ENCODE measurements at regions not wholly inside any gene's neighbourhood (a gene's known extent, or its start where the extent isn't known, plus 50 kb on each side); places are given as distances from the start of the nearest gene placed in this dataset.

DNA sequence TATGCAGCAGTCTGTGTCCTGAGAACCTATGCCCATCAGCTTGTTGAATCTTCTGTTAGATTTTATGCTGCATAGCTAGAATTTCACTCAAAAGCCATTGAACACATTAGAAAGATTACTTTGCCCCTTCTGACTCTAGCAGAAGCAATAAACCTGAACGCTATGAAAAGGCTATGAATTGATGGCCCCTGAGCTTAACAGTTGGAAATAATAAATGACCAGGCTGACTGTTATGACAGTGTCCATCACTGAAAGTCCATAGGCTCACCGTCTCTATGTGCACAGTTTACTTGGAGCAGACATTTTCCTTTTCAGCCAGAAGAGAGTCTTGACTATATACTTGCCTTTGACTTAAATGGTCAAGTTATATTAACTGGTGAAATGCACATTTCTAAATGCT, 1618.8 kb upstream of the ACVR2A start:
- no TSS peak for BruUV-seq (replicated peaks)
- Histone ChIP-seq H3K9me2 (ENCODE audit: insufficient read depth) (no peaks in the 10 kb centered on the region), H2AFZ (no peak overlapping the region), H3K27ac (no peak overlapping the region), H3K4me1 (replicated peaks; ENCODE audit: insufficient read depth) (no peaks in the 10 kb centered on the region), H3K79me2 (ENCODE audit: low read depth) (no peaks in the 10 kb centered on the region), H3K9me3 (ENCODE audit: insufficient read depth, low read depth) (no peaks in the 10 kb centered on the region), H3K27me3 (ENCODE audit: insufficient read depth, low read depth) (no peaks in the 10 kb centered on the region), H3K36me3 (ENCODE audit: low read depth) (no peaks in the 10 kb centered on the region), H3K4me3 (no peak overlapping the region), H3F3A (ENCODE audit: insufficient read depth, low read depth) (no peaks in the 10 kb centered on the region), H3K4me2 (no peak overlapping the region), H4K20me1 (ENCODE audit: insufficient read depth) (no peaks in the 10 kb centered on the region)
- TF ChIP-seq EZH2 (IDR thresholded peaks at IDR 0.05; ENCODE audit: low read depth), result no peak
- TF ChIP-seq, protein P1, sequence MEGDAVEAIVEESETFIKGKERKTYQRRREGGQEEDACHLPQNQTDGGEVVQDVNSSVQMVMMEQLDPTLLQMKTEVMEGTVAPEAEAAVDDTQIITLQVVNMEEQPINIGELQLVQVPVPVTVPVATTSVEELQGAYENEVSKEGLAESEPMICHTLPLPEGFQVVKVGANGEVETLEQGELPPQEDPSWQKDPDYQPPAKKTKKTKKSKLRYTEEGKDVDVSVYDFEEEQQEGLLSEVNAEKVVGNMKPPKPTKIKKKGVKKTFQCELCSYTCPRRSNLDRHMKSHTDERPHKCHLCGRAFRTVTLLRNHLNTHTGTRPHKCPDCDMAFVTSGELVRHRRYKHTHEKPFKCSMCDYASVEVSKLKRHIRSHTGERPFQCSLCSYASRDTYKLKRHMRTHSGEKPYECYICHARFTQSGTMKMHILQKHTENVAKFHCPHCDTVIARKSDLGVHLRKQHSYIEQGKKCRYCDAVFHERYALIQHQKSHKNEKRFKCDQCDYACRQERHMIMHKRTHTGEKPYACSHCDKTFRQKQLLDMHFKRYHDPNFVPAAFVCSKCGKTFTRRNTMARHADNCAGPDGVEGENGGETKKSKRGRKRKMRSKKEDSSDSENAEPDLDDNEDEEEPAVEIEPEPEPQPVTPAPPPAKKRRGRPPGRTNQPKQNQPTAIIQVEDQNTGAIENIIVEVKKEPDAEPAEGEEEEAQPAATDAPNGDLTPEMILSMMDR (conservative IDR thresholded peaks at IDR 0.05), result no peak
- POLR2A ChIA-PET (ENCODE audit: unreplicated experiment), result no interaction called here
- no peak for DNase-seq
- intact Hi-C loops (cut with micrococcal nuclease; ENCODE audit: unreplicated experiment), result no loop called here
- CTCF ChIA-PET, result no interaction called here

DNA sequence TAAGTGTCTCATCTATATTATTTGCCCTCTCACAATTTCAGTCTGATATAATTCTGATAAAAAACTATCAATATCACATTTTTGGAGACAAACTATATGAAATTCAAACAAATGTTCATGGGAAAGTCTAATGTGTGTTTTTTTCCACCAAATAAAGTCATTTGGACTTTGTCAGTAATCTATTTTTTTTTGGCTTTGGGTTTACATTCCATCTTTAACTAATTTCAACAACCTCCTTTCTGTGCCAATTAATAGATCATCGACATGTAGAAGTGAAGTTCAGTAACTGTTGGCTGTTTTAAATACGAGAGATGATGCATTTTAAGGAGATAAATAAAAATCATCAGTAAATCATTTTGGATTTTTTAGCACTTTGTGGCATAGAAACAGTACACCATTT, 1623.0 kb upstream of the ACVR2A start:
- no peak overlapping the region for H3K4me2 ChIP-seq
- CTCF ChIA-PET, result no interaction called here

DNA sequence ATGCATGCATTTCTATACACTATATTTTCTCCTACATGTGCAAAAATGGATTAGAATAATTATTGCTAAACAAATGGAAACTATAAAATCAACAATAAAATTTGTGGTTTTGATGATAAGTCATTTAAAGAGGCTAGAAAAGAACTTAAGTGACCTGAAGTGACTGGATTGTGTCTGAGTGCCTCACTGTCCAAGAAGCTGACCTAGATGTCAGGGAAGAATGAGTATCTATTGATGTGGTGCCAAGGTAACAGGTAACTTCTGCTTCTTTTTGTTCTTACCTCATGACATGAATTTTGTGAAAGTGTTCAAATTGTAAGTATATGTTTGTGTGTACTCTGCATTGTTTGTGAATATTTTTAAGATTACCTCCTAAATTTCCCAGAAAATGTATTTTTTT, 1623.9 kb upstream of the ACVR2A start:
- no peak for DNase-seq
- Histone ChIP-seq H3K4me3 (no peak overlapping the region), H3K9me2 (ENCODE audit: insufficient read depth) (no peaks in the 10 kb centered on the region), H4K20me1 (ENCODE audit: insufficient read depth) (no peaks in the 10 kb centered on the region), H3K9me3 (ENCODE audit: insufficient read depth, low read depth) (no peaks in the 10 kb centered on the region), H3K4me1 (replicated peaks; ENCODE audit: insufficient read depth) (no peaks in the 10 kb centered on the region), H3K79me2 (ENCODE audit: low read depth) (no peaks in the 10 kb centered on the region), H3K27me3 (ENCODE audit: insufficient read depth, low read depth) (no peaks in the 10 kb centered on the region), H3K4me2 (no peak overlapping the region), H2AFZ (no peak overlapping the region), H3K36me3 (ENCODE audit: low read depth) (no peaks in the 10 kb centered on the region), H3K27ac (no peak overlapping the region), H3F3A (ENCODE audit: insufficient read depth, low read depth) (no peaks in the 10 kb centered on the region)
- CTCF ChIA-PET, result no interaction called here
- POLR2A ChIA-PET (ENCODE audit: unreplicated experiment), result no interaction called here
- intact Hi-C loops (cut with micrococcal nuclease; ENCODE audit: unreplicated experiment), result no loop called here
- TF ChIP-seq EZH2 (IDR thresholded peaks at IDR 0.05; ENCODE audit: low read depth), result no peak
- TF ChIP-seq, protein P1 (conservative IDR thresholded peaks at IDR 0.05), result no peak
- no TSS peak for BruUV-seq (replicated peaks)

More for the DNA sequence above, 1623.0 kb upstream of the ACVR2A start:
- no peak overlapping the region for H3K4me3 ChIP-seq
- H3K36me3 ChIP-seq (ENCODE audit: low read depth), result no peaks in the 10 kb centered on the region
- H2AFZ ChIP-seq, result no peak overlapping the region
- no peaks in the 10 kb centered on the region for H3K79me2 ChIP-seq (ENCODE audit: low read depth)
- H3K27me3 ChIP-seq (ENCODE audit: insufficient read depth, low read depth), result no peaks in the 10 kb centered on the region
- POLR2A ChIA-PET (ENCODE audit: unreplicated experiment), result no interaction called here
- no peaks in the 10 kb centered on the region for H3K9me2 ChIP-seq (ENCODE audit: insufficient read depth)
- no peak for DNase-seq
- TF ChIP-seq, protein P1 (conservative IDR thresholded peaks at IDR 0.05), result no peak
- no peak for TF ChIP-seq EZH2 (IDR thresholded peaks at IDR 0.05; ENCODE audit: low read depth)
- H3K27ac ChIP-seq, result no peak overlapping the region
- intact Hi-C loops (cut with micrococcal nuclease; ENCODE audit: unreplicated experiment), result no loop called here
- H4K20me1 ChIP-seq (ENCODE audit: insufficient read depth), result no peaks in the 10 kb centered on the region
- no TSS peak for BruUV-seq (replicated peaks)
- H3K9me3 ChIP-seq (ENCODE audit: insufficient read depth, low read depth), result no peaks in the 10 kb centered on the region
- H3K4me1 ChIP-seq (replicated peaks; ENCODE audit: insufficient read depth), result no peaks in the 10 kb centered on the region
- H3F3A ChIP-seq (ENCODE audit: insufficient read depth, low read depth), result no peaks in the 10 kb centered on the region
